H9 (cell line): ENCODE measurements at regions not wholly inside any gene's neighbourhood (a gene's known extent, or its start where the extent isn't known, plus 50 kb on each side); places are given as distances from the start of the nearest gene placed in this dataset.

Experiments
- DNase-seq: peaks from one replicate; pipeline ENCODE4 v3.0.0-alpha.2; 2017
- H2AFZ ChIP-seq: one replicate; pipeline ENCODE4 v1.6.1; 2013; ENCODE audit warnings: mild to moderate bottlenecking, low read length, control low read depth, moderate library complexity
- H2AK5ac ChIP-seq: 2 replicates; pipeline ENCODE4 v1.6.1; 2013; ENCODE audit warnings: low read length, control low read depth, mixed read lengths; ENCODE audit not compliant: insufficient read length
- H2BK120ac ChIP-seq: one replicate; pipeline ENCODE4 v1.6.1; 2013; ENCODE audit warnings: low read depth, mild to moderate bottlenecking, low read length, control low read depth, inconsistent platforms; ENCODE audit not compliant: poor library complexity, severe bottlenecking
- H2BK12ac ChIP-seq: 2 replicates; pipeline ENCODE4 v1.6.1; 2013; ENCODE audit warnings: low read length, control low read depth, mixed read lengths, low read depth; ENCODE audit not compliant: insufficient read length
- H2BK15ac ChIP-seq: 2 replicates; pipeline ENCODE4 v1.6.1; 2013; ENCODE audit warnings: low read depth, low read length, control low read depth
- H2BK20ac ChIP-seq: one replicate; pipeline ENCODE4 v1.6.1; 2013; ENCODE audit warnings: low read depth, mild to moderate bottlenecking, low read length, control low read depth, inconsistent platforms; ENCODE audit not compliant: poor library complexity, severe bottlenecking
- H2BK5ac ChIP-seq: 2 replicates; pipeline ENCODE4 v1.6.1; 2013; ENCODE audit warnings: low read length, control low read depth, mixed read lengths; ENCODE audit not compliant: insufficient read length
- H3K14ac ChIP-seq: 2 replicates; pipeline ENCODE4 v1.6.1; 2013; ENCODE audit warnings: low read length, control low read depth; ENCODE audit not compliant: insufficient read depth
- H3K18ac ChIP-seq: 2 replicates; pipeline ENCODE4 v1.6.1; 2013; ENCODE audit warnings: low read depth, mild to moderate bottlenecking, mixed read lengths, low read length, control low read depth; ENCODE audit not compliant: insufficient read length
- H3K23ac ChIP-seq: 2 replicates; pipeline ENCODE4 v1.6.1; 2013; ENCODE audit warnings: low read length, control low read depth, mixed read lengths, low read depth; ENCODE audit not compliant: insufficient read length
- H3K23me2 ChIP-seq: 2 replicates; pipeline ENCODE4 v1.6.1; 2013; ENCODE audit warnings: low read depth, mild to moderate bottlenecking, mixed read lengths, low read length, control low read depth; ENCODE audit not compliant: insufficient read length, poor library complexity, severe bottlenecking
- H3K27ac ChIP-seq: 2 replicates; pipeline ENCODE4 v1.5.1; 2013; ENCODE audit warnings: low read length, control low read depth, mixed read lengths, low read depth; ENCODE audit not compliant: insufficient read length
- H3K27me3 ChIP-seq: 2 replicates; pipeline ENCODE4 v1.6.1; 2013; ENCODE audit warnings: low read length, control low read depth, inconsistent platforms; ENCODE audit not compliant: insufficient read depth
- H3K4ac ChIP-seq: 2 replicates; pipeline ENCODE4 v1.6.1; 2013; ENCODE audit warnings: low read depth, mild to moderate bottlenecking, control low read depth, inconsistent platforms, low read length, moderate library complexity
- H3K4me1 ChIP-seq: 2 replicates; pipeline ENCODE4 v1.6.1; 2013; ENCODE audit warnings: low read length, control low read depth, inconsistent platforms; ENCODE audit not compliant: insufficient read depth
- H3K4me2 ChIP-seq: 2 replicates; pipeline ENCODE4 v1.6.1; 2013; ENCODE audit warnings: low read length, control low read depth, mixed read lengths; ENCODE audit not compliant: insufficient read length, insufficient read depth
- H3K56ac ChIP-seq: 2 replicates; pipeline ENCODE4 v1.6.1; 2013; ENCODE audit warnings: low read depth, mild to moderate bottlenecking, mixed read lengths, low read length, control low read depth; ENCODE audit not compliant: insufficient read length
- H3K79me1 ChIP-seq: 2 replicates; pipeline ENCODE4 v1.6.1; 2013; ENCODE audit warnings: low read depth, mild to moderate bottlenecking, moderate library complexity, low read length, control low read depth, inconsistent platforms; ENCODE audit not compliant: insufficient read depth, poor library complexity, severe bottlenecking
- H3K79me2 ChIP-seq: 2 replicates; pipeline ENCODE4 v1.6.1; 2013; ENCODE audit warnings: low read length, control low read depth, inconsistent platforms; ENCODE audit not compliant: insufficient read depth
- H3K9ac ChIP-seq: 2 replicates; pipeline ENCODE4 v1.6.1; 2013; ENCODE audit warnings: low read length, control low read depth, mixed read lengths; ENCODE audit not compliant: insufficient read length; ENCODE audit errors: extremely low read depth
- H3K9me3 ChIP-seq: one replicate; pipeline ENCODE4 v1.6.1; 2013; ENCODE audit warnings: low read depth, low read length, inconsistent platforms; ENCODE audit not compliant: control insufficient read depth
- H3T11ph ChIP-seq: one replicate; pipeline ENCODE4 v1.6.1; 2013; ENCODE audit warnings: mild to moderate bottlenecking, low read length, control low read depth, inconsistent platforms
- H4K20me1 ChIP-seq: one replicate; pipeline ENCODE4 v1.6.1; 2013; ENCODE audit not compliant: control insufficient read depth, insufficient read length, insufficient read depth
- H4K5ac ChIP-seq: 2 replicates; pipeline ENCODE4 v1.6.1; 2013; ENCODE audit warnings: low read depth, mild to moderate bottlenecking, mixed read lengths, low read length, control low read depth; ENCODE audit not compliant: insufficient read length
- H4K8ac ChIP-seq: replicated peaks from 2 replicates; pipeline ENCODE4 v1.6.1; 2013; ENCODE audit warnings: low read length, control low read depth, mixed read lengths, low read depth; ENCODE audit not compliant: insufficient read length
- H4K91ac ChIP-seq: 2 replicates; pipeline ENCODE4 v1.6.1; 2013; ENCODE audit warnings: low read depth, mild to moderate bottlenecking, moderate library complexity, mixed read lengths, low read length, control low read depth; ENCODE audit not compliant: insufficient read length
- H3K27ac Mint-ChIP-seq, 3 experiments: 2 replicates in 2 of 3; 3 replicates in 1 of 3; pipeline ENCODE4 v1.8.0; 2020 to 2021; ENCODE audit warnings: mixed read lengths in 3 of 3, mild to moderate bottlenecking in 1 of 3, moderate library complexity in 1 of 3
- H3K27me3 Mint-ChIP-seq: 2 replicates; pipeline ENCODE4 v1.8.0; 2021; ENCODE audit warnings: low read depth, mild to moderate bottlenecking, moderate library complexity, mixed read lengths
- H3K36me3 Mint-ChIP-seq, 3 experiments: 2 replicates in 2 of 3; 3 replicates in 1 of 3; pipeline ENCODE4 v1.8.0; 2020 to 2021; ENCODE audit warnings: low read depth in 3 of 3, mixed read lengths in 3 of 3; ENCODE audit not compliant: insufficient read depth in 1 of 3
- H3K4me1 Mint-ChIP-seq, 2 experiments: 2 replicates each; pipeline ENCODE4 v1.8.0; 2020; ENCODE audit warnings: mixed read lengths in 2 of 2
- H3K4me3 Mint-ChIP-seq, 2 experiments: 2 replicates in 1 of 2; 3 replicates in 1 of 2; pipeline ENCODE4 v1.8.0; 2020 to 2021; ENCODE audit warnings: mild to moderate bottlenecking in 2 of 2, mixed read lengths in 2 of 2, moderate library complexity in 1 of 2
- H3K9me3 Mint-ChIP-seq, 2 experiments: 2 replicates in 1 of 2; 3 replicates in 1 of 2; pipeline ENCODE4 v1.8.0; 2020; ENCODE audit warnings: mild to moderate bottlenecking in 2 of 2, mixed read lengths in 2 of 2, moderate library complexity in 1 of 2
- WGBS: extraction: QIAGEN DNeasy Blood & Tissue Kit; methylation state at CpG from one replicate; pipeline ENCODE4 v1.1.7; 2013; ENCODE audit warnings: missing lambda C conversion rate, low lambda C conversion rate, mixed read lengths; ENCODE audit not compliant: insufficient read length; ENCODE audit errors: extremely low coverage; 5-methylcytosine and 5-hydroxymethylcytosine counted together
- TF ChIP-seq, protein P1 (sequence below): fragments of 200-600 bp; sonication (generic); conservative IDR thresholded peaks from 3 replicates; pipeline ENCODE4 v1.8.0; 2021; ENCODE audit warnings: antibody characterized with exemption, mild to moderate bottlenecking

DNA sequence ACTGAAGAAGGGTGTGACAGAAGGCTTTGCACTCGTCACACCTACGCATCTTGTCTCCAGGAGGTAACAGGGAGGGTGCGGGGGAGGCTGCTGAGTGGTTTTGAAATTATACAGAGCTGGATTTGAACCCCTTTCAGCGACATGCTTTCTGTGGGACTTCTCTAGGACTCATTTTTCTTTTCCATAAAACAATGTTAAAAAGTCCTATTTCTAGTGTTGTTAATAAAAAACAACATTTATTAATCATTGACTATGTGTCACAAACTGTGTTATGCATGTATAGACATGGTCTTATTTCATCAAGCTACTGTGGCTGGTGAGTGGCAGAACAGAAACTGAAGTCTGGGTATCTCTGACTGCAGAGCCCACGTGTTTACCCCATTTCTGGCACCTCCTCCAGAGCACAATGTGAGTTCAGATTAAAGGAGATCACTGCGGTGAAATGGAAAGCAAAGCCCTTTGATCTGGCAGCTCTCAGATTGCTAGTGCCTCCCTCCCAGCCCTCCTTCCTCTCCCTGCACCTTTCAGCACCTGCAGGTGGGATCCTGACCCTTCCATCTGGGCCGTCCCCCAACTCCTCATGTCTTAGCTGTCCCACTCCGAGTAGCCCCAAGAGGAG, 315.5 kb upstream of the MYT1L start:
- Histone ChIP-seq H2AK5ac (no peak overlapping the region), H3T11ph (no peak overlapping the region), H2BK15ac (no peak overlapping the region), H4K20me1 (no peaks in the 10 kb centered on the region), H3K79me1 (no peaks in the 10 kb centered on the region), H4K8ac (no peak overlapping the region), H2BK12ac (no peak overlapping the region), H3K79me2 (no peaks in the 10 kb centered on the region), H4K5ac (no peak overlapping the region), H2AFZ (no peak overlapping the region), H3K18ac (no peak overlapping the region), H3K9ac (no peak overlapping the region), H3K27ac (no peak overlapping the region), H3K4me2 (no peak overlapping the region), H3K23ac (no peak overlapping the region), H2BK120ac (no peak overlapping the region), H2BK5ac (no peak overlapping the region), H3K56ac (no peak overlapping the region), H3K23me2 (no peaks in the 10 kb centered on the region), H4K91ac (no peak overlapping the region), H3K14ac (no peak overlapping the region), H3K4ac (no peak overlapping the region), H3K4me1 (no peaks in the 10 kb centered on the region), H2BK20ac (no peak overlapping the region), H3K27me3 (no peaks in the 10 kb centered on the region), H3K9me3 (no peaks in the 10 kb centered on the region)
- Mint-ChIP-seq H3K9me3 (peaks cover 3 to 8% of the 10 kb centered on the region in 2 experiments; a peak in 4 of 5 replicates), H3K36me3 (peaks cover 0 to 5% (median 0%) of the 10 kb centered on the region in 3 experiments; a peak in 3 of 7 replicates), H3K27ac (no peak overlapping the region), H3K4me1 (peaks cover 6 to 10% of the 10 kb centered on the region in 2 experiments), H3K27me3 (peaks cover 5% of the 10 kb centered on the region), H3K4me3 (no peak overlapping the region)
- TF ChIP-seq, protein P1, sequence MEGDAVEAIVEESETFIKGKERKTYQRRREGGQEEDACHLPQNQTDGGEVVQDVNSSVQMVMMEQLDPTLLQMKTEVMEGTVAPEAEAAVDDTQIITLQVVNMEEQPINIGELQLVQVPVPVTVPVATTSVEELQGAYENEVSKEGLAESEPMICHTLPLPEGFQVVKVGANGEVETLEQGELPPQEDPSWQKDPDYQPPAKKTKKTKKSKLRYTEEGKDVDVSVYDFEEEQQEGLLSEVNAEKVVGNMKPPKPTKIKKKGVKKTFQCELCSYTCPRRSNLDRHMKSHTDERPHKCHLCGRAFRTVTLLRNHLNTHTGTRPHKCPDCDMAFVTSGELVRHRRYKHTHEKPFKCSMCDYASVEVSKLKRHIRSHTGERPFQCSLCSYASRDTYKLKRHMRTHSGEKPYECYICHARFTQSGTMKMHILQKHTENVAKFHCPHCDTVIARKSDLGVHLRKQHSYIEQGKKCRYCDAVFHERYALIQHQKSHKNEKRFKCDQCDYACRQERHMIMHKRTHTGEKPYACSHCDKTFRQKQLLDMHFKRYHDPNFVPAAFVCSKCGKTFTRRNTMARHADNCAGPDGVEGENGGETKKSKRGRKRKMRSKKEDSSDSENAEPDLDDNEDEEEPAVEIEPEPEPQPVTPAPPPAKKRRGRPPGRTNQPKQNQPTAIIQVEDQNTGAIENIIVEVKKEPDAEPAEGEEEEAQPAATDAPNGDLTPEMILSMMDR = no peak
- DNase-seq = no peak
- WGBS = no CpG with 5 or more reads among the region's 8 CpGs
